Neural cell (in vitro differentiated cells): ENCODE measurements at regions not wholly inside any gene's neighbourhood (a gene's known extent, or its start where the extent isn't known, plus 50 kb on each side); places are given as distances from the start of the nearest gene placed in this dataset.

Experiments
- H2AFZ ChIP-seq: fragments of 200-600, 300-800 bp; sonication (generic), shearing (Covaris generic); 2 replicates; pipeline ENCODE4 v1.6.0; 2014; ENCODE audit warnings: low read depth, mild to moderate bottlenecking, antibody characterized with exemption, low read length, moderate library complexity
- H3F3A ChIP-seq: fragments of 200-600 bp; shearing (Covaris generic); 2 replicates; pipeline ENCODE4 v1.6.1; 2016; ENCODE audit warnings: mild to moderate bottlenecking, moderate library complexity, mixed read lengths, antibody characterized with exemption, low read length; ENCODE audit not compliant: insufficient read depth, poor library complexity, severe bottlenecking
- H3K27ac ChIP-seq: fragments of 200-600, 300-800 bp; sonication (generic), shearing (Covaris generic); 2 replicates; pipeline ENCODE4 v1.5.1; 2014; ENCODE audit warnings: mild to moderate bottlenecking, low read length, moderate library complexity
- H3K27me3 ChIP-seq: fragments of 300-800, 200-600 bp; sonication (generic), shearing (Covaris generic); 2 replicates; pipeline ENCODE4 v1.6.0; 2014; ENCODE audit warnings: mild to moderate bottlenecking, low read depth, low read length, moderate library complexity; ENCODE audit not compliant: insufficient read depth
- H3K36me3 ChIP-seq: fragments of 300-800, 200-600 bp; sonication (generic), shearing (Covaris generic); 2 replicates; pipeline ENCODE4 v1.5.1; 2014; ENCODE audit warnings: mild to moderate bottlenecking, antibody characterized with exemption, low read length, moderate library complexity; ENCODE audit not compliant: insufficient read depth
- H3K4me2 ChIP-seq: fragments of 300-800, 200-600 bp; sonication (generic), shearing (Covaris generic); 2 replicates; pipeline ENCODE4 v1.6.0; 2014; ENCODE audit warnings: mild to moderate bottlenecking, low read length
- H3K4me3 ChIP-seq: fragments of 300-800, 200-600 bp; sonication (generic), shearing (Covaris generic); 2 replicates; pipeline ENCODE4 v1.5.1; 2014; ENCODE audit warnings: mild to moderate bottlenecking, low read length, moderate library complexity
- H3K79me2 ChIP-seq: fragments of 200-600 bp; shearing (Covaris generic); replicated peaks from 2 replicates; pipeline ENCODE4 v1.6.0; 2014; ENCODE audit warnings: mild to moderate bottlenecking, low read length, moderate library complexity; ENCODE audit not compliant: insufficient read depth
- H3K9ac ChIP-seq: fragments of 300-800, 200-600 bp; sonication (generic), shearing (Covaris generic); 2 replicates; pipeline ENCODE4 v1.6.1; 2016; ENCODE audit warnings: mild to moderate bottlenecking, low read length, mixed read lengths
- H3K9me2 ChIP-seq: fragments of 200-600 bp; shearing (Covaris generic); 2 replicates; pipeline ENCODE4 v1.6.1; 2016; ENCODE audit warnings: mild to moderate bottlenecking, low read length, mixed read lengths; ENCODE audit not compliant: insufficient read depth
- H3K9me3 ChIP-seq: fragments of 200-600, 300-800 bp; sonication (generic), shearing (Covaris generic); 2 replicates; pipeline ENCODE4 v1.6.1; 2016; ENCODE audit warnings: mild to moderate bottlenecking, mixed run types, low read length, moderate library complexity, mixed read lengths
- H4K20me1 ChIP-seq: fragments of 200-600 bp; shearing (Covaris generic); 2 replicates; pipeline ENCODE4 v1.6.1; 2016; ENCODE audit warnings: mild to moderate bottlenecking, mixed run types; ENCODE audit not compliant: insufficient read depth
- CTCF ChIP-seq: fragments of 450-650 bp; IDR thresholded peaks from 2 replicates; pipeline ENCODE4 v1.5.1; 2014; ENCODE audit warnings: antibody characterized with exemption, mild to moderate bottlenecking, moderate library complexity; ENCODE audit not compliant: poor library complexity, severe bottlenecking
- EP300 ChIP-seq: fragments of 450-650 bp; conservative IDR thresholded peaks from 2 replicates; pipeline ENCODE4 v1.6.1; 2014; ENCODE audit warnings: antibody characterized with exemption, mild to moderate bottlenecking, moderate library complexity; ENCODE audit not compliant: poor library complexity, severe bottlenecking
- EZH2 ChIP-seq: fragments of 200-600, 300-800 bp; shearing (Covaris generic), sonication (generic); IDR thresholded peaks from 2 replicates; pipeline ENCODE4 v1.6.1; 2014; ENCODE audit warnings: antibody characterized with exemption, low read length, borderline replicate concordance, mild to moderate bottlenecking; ENCODE audit not compliant: insufficient read depth, poor library complexity, severe bottlenecking
- MXI1 ChIP-seq: fragments of 450-650 bp; conservative IDR thresholded peaks from 2 replicates; pipeline ENCODE4 v1.6.1; 2014; ENCODE audit warnings: antibody characterized with exemption, mild to moderate bottlenecking; ENCODE audit not compliant: poor library complexity, severe bottlenecking
- POLR2AphosphoS5 ChIP-seq: IDR thresholded peaks from 2 replicates; pipeline ENCODE4 v1.6.1; 2012
- RAD21 ChIP-seq: fragments of 450-650 bp; conservative IDR thresholded peaks from 2 replicates; pipeline ENCODE4 v1.6.1; 2014; ENCODE audit warnings: antibody characterized with exemption, mild to moderate bottlenecking, moderate library complexity
- REST ChIP-seq: IDR thresholded peaks from 2 replicates; pipeline ENCODE4 v1.6.1; 2012; ENCODE audit warnings: borderline replicate concordance
- SMC3 ChIP-seq: fragments of 450-650 bp; conservative IDR thresholded peaks from 2 replicates; pipeline ENCODE4 v1.6.1; 2014; ENCODE audit warnings: antibody characterized with exemption, mild to moderate bottlenecking, moderate library complexity; ENCODE audit not compliant: poor library complexity
- TAF1 ChIP-seq: IDR thresholded peaks from 2 replicates; pipeline ENCODE4 v1.6.1; 2012; ENCODE audit warnings: low read depth

- H3K27ac ChIP-seq, result no peak overlapping the region
- TF ChIP-seq EP300 (no peak), REST (no peak), EZH2 (no peak), RAD21 (no peak), POLR2AphosphoS5 (no peak), MXI1 (no peak), SMC3 (no peak), CTCF (no peak), TAF1 (no peak)
- no peak overlapping the region for H3K4me3 ChIP-seq
- H3K36me3 ChIP-seq, result no peaks in the 10 kb centered on the region
- H3K9me2 ChIP-seq, result no peaks in the 10 kb centered on the region
- no peaks in the 10 kb centered on the region for H3K27me3 ChIP-seq
- H2AFZ ChIP-seq, result no peak overlapping the region
- H3K9ac ChIP-seq, result no peak overlapping the region
- no peaks in the 10 kb centered on the region for H3K9me3 ChIP-seq
- no peak overlapping the region for H3K4me2 ChIP-seq
- H4K20me1 ChIP-seq, result no peaks in the 10 kb centered on the region
- no peaks in the 10 kb centered on the region for H3K79me2 ChIP-seq
- H3F3A ChIP-seq, result no peaks in the 10 kb centered on the region
Measured at GRCh38 chr1:82073659-82074058, 272.9 kb downstream of the ADGRL2 start.

GRCh38 chr1:82073071-82073470 lies 272.3 kb downstream of the ADGRL2 start:
- Histone ChIP-seq H3K27me3 (no peaks in the 10 kb centered on the region), H3K9ac (no peak overlapping the region), H3F3A (no peaks in the 10 kb centered on the region), H2AFZ (no peak overlapping the region), H4K20me1 (no peaks in the 10 kb centered on the region), H3K4me2 (no peak overlapping the region), H3K9me3 (no peaks in the 10 kb centered on the region), H3K9me2 (no peaks in the 10 kb centered on the region), H3K27ac (no peak overlapping the region), H3K4me3 (no peak overlapping the region), H3K36me3 (no peaks in the 10 kb centered on the region), H3K79me2 (no peaks in the 10 kb centered on the region)
- TF ChIP-seq MXI1, result no peak
- no peak for TF ChIP-seq CTCF
- no peak for TF ChIP-seq EP300
- no peak for TF ChIP-seq TAF1
